ENCODE measurements at regions not wholly inside any gene's neighbourhood (a gene's known extent, or its start where the extent isn't known, plus 50 kb on each side); places are given as distances from the start of the nearest gene placed in this dataset.

DNA sequence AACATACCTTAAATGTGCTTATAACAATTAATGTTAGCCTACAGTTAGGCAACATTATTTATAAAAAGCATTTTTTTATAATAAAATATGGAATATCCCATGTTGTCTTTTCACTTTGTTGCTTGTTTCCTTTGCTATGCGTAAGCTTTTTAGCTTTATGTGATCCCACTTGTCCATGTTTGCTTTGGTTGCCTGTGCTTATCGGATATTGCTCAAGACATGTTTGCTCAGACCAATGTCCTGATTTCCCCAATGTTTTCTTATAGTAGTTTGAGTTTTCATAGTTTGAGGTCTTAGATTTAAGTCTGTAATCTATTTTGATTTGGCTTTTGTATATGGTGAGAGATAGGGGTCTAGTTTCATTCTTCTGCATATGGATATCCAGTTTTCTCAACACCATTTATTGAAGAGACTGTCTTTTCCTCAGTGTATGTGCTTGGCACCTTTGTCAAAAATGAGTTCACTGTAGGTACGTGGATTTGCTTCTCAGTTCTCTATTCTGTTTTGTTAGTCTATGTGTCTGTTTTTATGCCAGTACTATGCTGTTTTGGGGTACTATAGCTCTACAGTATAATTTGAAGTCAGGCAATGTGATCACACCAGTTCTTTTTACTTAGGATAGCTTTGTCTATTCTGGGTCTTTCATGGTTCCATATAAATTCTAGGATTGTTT, 592.7 kb upstream of the SEMA6D start:
- no peak for DNase-seq (ENCODE audit: low read depth, low spot score)

More for the DNA sequence above, 592.7 kb upstream of the SEMA6D start:
- RAD21 ChIA-PET (ENCODE audit: low non-redundant PET in 1 of 2, low total read pairs in 2 of 2, uncharacterized antibody in 2 of 2, unreplicated experiment in 2 of 2): no interaction called here
- no peak overlapping the region for H3K4me2 ChIP-seq (ENCODE audit: low read length)
- intact Hi-C loops (cut with micrococcal nuclease): no loop called here
- TF ChIP-seq, protein P1, sequence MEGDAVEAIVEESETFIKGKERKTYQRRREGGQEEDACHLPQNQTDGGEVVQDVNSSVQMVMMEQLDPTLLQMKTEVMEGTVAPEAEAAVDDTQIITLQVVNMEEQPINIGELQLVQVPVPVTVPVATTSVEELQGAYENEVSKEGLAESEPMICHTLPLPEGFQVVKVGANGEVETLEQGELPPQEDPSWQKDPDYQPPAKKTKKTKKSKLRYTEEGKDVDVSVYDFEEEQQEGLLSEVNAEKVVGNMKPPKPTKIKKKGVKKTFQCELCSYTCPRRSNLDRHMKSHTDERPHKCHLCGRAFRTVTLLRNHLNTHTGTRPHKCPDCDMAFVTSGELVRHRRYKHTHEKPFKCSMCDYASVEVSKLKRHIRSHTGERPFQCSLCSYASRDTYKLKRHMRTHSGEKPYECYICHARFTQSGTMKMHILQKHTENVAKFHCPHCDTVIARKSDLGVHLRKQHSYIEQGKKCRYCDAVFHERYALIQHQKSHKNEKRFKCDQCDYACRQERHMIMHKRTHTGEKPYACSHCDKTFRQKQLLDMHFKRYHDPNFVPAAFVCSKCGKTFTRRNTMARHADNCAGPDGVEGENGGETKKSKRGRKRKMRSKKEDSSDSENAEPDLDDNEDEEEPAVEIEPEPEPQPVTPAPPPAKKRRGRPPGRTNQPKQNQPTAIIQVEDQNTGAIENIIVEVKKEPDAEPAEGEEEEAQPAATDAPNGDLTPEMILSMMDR (IDR thresholded peaks at IDR 0.05 in 2 of 3, conservative IDR thresholded peaks at IDR 0.05 in 1 of 3; ENCODE audit: borderline replicate concordance in 1 of 3, insufficient read depth in 1 of 3, low read depth in 2 of 3, low read length in 2 of 3): no peak
- TF ChIP-seq ZFX (IDR thresholded peaks at IDR 0.05) (no peak), EZH2 (IDR thresholded peaks at IDR 0.05) (no peak), CBX3 (IDR thresholded peaks at IDR 0.05; ENCODE audit: low read depth) (no peak), SRF (IDR thresholded peaks at IDR 0.05; ENCODE audit: low read depth) (no peak), SP1 (IDR thresholded peaks at IDR 0.05; ENCODE audit: low read depth) (no peak), SIN3A (IDR thresholded peaks at IDR 0.05; ENCODE audit: low read depth) (no peak), YY1 (IDR thresholded peaks at IDR 0.05; ENCODE audit: extremely low read depth, insufficient replicate concordance, low read depth, low read length) (no peak), JUND (IDR thresholded peaks at IDR 0.05) (no peak), ELF1 (IDR thresholded peaks at IDR 0.05; ENCODE audit: borderline replicate concordance, low read depth) (no peak), RAD21 (IDR thresholded peaks at IDR 0.05; ENCODE audit: low read depth) (no peak)
- TF ChIP-seq, protein P2, sequence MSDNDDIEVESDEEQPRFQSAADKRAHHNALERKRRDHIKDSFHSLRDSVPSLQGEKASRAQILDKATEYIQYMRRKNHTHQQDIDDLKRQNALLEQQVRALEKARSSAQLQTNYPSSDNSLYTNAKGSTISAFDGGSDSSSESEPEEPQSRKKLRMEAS (IDR thresholded peaks at IDR 0.05): no peak
- H3K9me3 ChIP-seq (ENCODE audit: control insufficient read depth in 1 of 2, insufficient read depth in 1 of 2, low read depth in 1 of 2, low read length in 2 of 2): peaks cover 13 to 27% of the 10 kb centered on the region in 2 experiments; a peak in 3 of 4 replicates
- H3K4me1 ChIP-seq (ENCODE audit: control insufficient read depth in 1 of 2, insufficient read depth in 2 of 2, low read length in 2 of 2): no peaks in the 10 kb centered on the region
- BruUV-seq (replicated peaks): no TSS peak
- ATAC-seq: no peak
- no peaks in the 10 kb centered on the region for H4K20me1 ChIP-seq (ENCODE audit: insufficient read depth)
- POLR2A ChIA-PET: no interaction called here
- H3K9me2 ChIP-seq (ENCODE audit: insufficient read depth): no peaks in the 10 kb centered on the region
- no peak overlapping the region for H3K9ac ChIP-seq (ENCODE audit: low read length)
- no peak overlapping the region for H2AFZ ChIP-seq (ENCODE audit: low read depth, low read length, poor library complexity, severe bottlenecking)
- H3K27ac ChIP-seq (ENCODE audit: low read depth, low read length): no peak overlapping the region
- CTCF ChIA-PET: no interaction called here
- no peaks in the 10 kb centered on the region for H3K27me3 ChIP-seq (ENCODE audit: insufficient read depth, low read length)
- no peaks in the 10 kb centered on the region for H3K79me2 ChIP-seq (ENCODE audit: insufficient read depth, low read length)
- H3K36me3 ChIP-seq (ENCODE audit: control insufficient read depth in 1 of 2, insufficient read depth in 2 of 2, low read length in 2 of 2): no peaks in the 10 kb centered on the region
- no peak overlapping the region for H3K4me3 ChIP-seq (replicated peaks in 1 of 2; ENCODE audit: low read depth in 1 of 2, low read length in 2 of 2)

Measured in HCT116 (cell line).